ENCODE measurements at regions not wholly inside any gene's neighbourhood (a gene's known extent, or its start where the extent isn't known, plus 50 kb on each side); places are given as distances from the start of the nearest gene placed in this dataset.

GRCh38 chr7:94324380-94325121, 70.1 kb upstream of the COL1A2 start:
- no peak for ATAC-seq

GRCh38 chr7:94325122-94325475, 69.6 kb upstream of the COL1A2 start:
- TF ChIP-seq POLR2A (IDR thresholded peaks at IDR 0.05) (no peak), POLR2AphosphoS5 (IDR thresholded peaks at IDR 0.05) (no peak), EP300 (IDR thresholded peaks at IDR 0.05) (no peak), CTCF (IDR thresholded peaks at IDR 0.05) (no peak)
- ATAC-seq, result no peak
- Histone ChIP-seq H3K36me3 (no peaks in the 10 kb centered on the region), H3K27ac (no peak overlapping the region), H3K4me1 (no peaks in the 10 kb centered on the region), H3K4me3 (no peak overlapping the region), H3K9me3 (peaks cover 0 to 5% (median 0%) of the 10 kb centered on the region in 3 donors), H3K27me3 (no peaks in the 10 kb centered on the region)
- 74 to 75% methylated on average over 3 of the region's 3 CpGs for WGBS, 2 donors (ENCODE audit: low coverage in 1 of 2)

More at GRCh38 chr7:94324380-94325121, 70.1 kb upstream of the COL1A2 start:
- no peak overlapping the region for H3K4me3 ChIP-seq
- H3K27me3 ChIP-seq, result no peaks in the 10 kb centered on the region
- TF ChIP-seq POLR2A (IDR thresholded peaks at IDR 0.05), result no peak
- TF ChIP-seq CTCF (IDR thresholded peaks at IDR 0.05), result no peak
- no peak for TF ChIP-seq EP300 (IDR thresholded peaks at IDR 0.05)
- TF ChIP-seq POLR2AphosphoS5 (IDR thresholded peaks at IDR 0.05), result no peak
- no peaks in the 10 kb centered on the region for H3K4me1 ChIP-seq
- H3K36me3 ChIP-seq, result no peaks in the 10 kb centered on the region
- H3K9me3 ChIP-seq, result peaks cover 0 to 5% (median 0%) of the 10 kb centered on the region in 3 donors
- H3K27ac ChIP-seq, result peak overlapping the region in 2 of 4 donors; percentile 9 to 34
- 52 to 80% methylated on average over 2 of the region's 2 CpGs for WGBS, 2 donors (ENCODE audit: low coverage in 1 of 2)

GRCh38 chr7:94330269-94331020, 64.2 kb upstream of the COL1A2 start:
- H3K4me1 ChIP-seq, result no peaks in the 10 kb centered on the region
- no peaks in the 10 kb centered on the region for H3K27me3 ChIP-seq
- no peak for TF ChIP-seq POLR2AphosphoS5 (IDR thresholded peaks at IDR 0.05)
- no peak for TF ChIP-seq CTCF (IDR thresholded peaks at IDR 0.05)
- TF ChIP-seq POLR2A (IDR thresholded peaks at IDR 0.05), result no peak
- ATAC-seq, result no peak
- H3K4me3 ChIP-seq, result no peak overlapping the region
- WGBS, 2 donors (ENCODE audit: low coverage in 1 of 2), result 76 to 78% methylated on average over 6 to 7 of the region's 7 CpGs
- no peak overlapping the region for H3K27ac ChIP-seq
- no peaks in the 10 kb centered on the region for H3K36me3 ChIP-seq
- H3K9me3 ChIP-seq, result no peaks in the 10 kb centered on the region

- no peak for ATAC-seq
- Histone ChIP-seq H3K4me3 (no peak overlapping the region), H3K36me3 (no peaks in the 10 kb centered on the region), H3K9me3 (no peaks in the 10 kb centered on the region), H3K27me3 (no peaks in the 10 kb centered on the region), H3K4me1 (no peaks in the 10 kb centered on the region), H3K27ac (no peak overlapping the region)
- TF ChIP-seq POLR2AphosphoS5 (IDR thresholded peaks at IDR 0.05) (no peak), POLR2A (IDR thresholded peaks at IDR 0.05) (no peak), EP300 (IDR thresholded peaks at IDR 0.05) (no peak), CTCF (IDR thresholded peaks at IDR 0.05) (no peak)
- 87 to 91% methylated on average over 2 of the region's 2 CpGs for WGBS, 2 donors (ENCODE audit: low coverage in 1 of 2)
These were observed 62.1 kb upstream of the COL1A2 start for GRCh38 chr7:94332571-94332970.

GRCh38 chr7:94333810-94334209, 60.9 kb upstream of the COL1A2 start:
- Histone ChIP-seq H3K27ac (no peak overlapping the region), H3K27me3 (no peaks in the 10 kb centered on the region), H3K36me3 (no peaks in the 10 kb centered on the region), H3K4me3 (no peak overlapping the region), H3K9me3 (no peaks in the 10 kb centered on the region), H3K4me1 (no peaks in the 10 kb centered on the region)
- ATAC-seq, result no peak
- TF ChIP-seq POLR2AphosphoS5 (IDR thresholded peaks at IDR 0.05), result no peak
- no peak for TF ChIP-seq POLR2A (IDR thresholded peaks at IDR 0.05)
- TF ChIP-seq EP300 (IDR thresholded peaks at IDR 0.05), result no peak
